GM21515 (cell line): ENCODE measurements at regions not wholly inside any gene's neighbourhood (a gene's known extent, or its start where the extent isn't known, plus 50 kb on each side); places are given as distances from the start of the nearest gene placed in this dataset.
"Not testable (repeated sequence)": the region's sequence is repeated elsewhere in the genome, so short reads cannot be mapped to it uniquely, and the experiment has no call there.

Source experiments
- ATAC-seq: cut with Tn5 transposase; IDR thresholded peaks from one replicate; pipeline ENCODE4 v1.9.1; 2021; ENCODE audit not compliant: unreplicated experiment

DNA sequence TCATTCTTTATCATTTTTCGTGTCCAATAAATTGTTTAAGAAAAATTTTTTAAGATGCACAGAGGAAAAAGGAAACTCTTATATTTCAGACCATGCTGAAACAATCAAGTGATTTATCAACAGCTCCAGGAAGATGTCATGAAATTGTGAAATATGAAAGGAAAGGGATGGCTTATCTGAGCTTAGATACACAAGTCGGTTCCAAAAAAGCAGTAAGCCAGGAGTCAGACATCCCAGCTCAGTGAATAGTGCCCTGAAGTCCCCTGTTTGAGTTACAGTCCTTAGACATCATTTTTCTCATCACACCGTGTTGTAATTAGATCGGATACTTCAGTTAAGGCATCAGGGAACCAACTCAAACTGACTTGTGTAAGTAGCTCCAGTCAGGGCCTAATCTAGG is 91.0 kb upstream of the SSTR4 start:
- no peak for ATAC-seq

DNA sequence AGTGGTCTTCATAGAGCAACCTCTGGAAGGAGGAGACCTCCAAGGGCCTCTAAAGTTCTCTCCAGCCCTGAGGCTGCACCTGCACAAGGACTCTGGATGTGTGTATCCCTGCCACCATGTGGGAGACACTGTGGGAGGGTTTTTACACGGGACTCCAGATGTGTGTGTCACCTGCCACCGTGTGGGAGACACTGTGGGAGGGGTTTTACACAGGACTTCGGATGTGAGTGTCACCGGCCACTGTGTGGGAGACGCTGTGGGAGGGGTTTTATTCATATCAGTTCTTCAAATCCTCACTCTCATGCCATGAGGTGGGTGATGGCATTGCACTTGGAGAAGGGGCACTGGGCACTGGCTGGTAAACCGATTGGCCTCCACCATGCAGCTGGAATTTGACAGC is 90.2 kb upstream of the SSTR4 start:
- no peak for ATAC-seq

DNA sequence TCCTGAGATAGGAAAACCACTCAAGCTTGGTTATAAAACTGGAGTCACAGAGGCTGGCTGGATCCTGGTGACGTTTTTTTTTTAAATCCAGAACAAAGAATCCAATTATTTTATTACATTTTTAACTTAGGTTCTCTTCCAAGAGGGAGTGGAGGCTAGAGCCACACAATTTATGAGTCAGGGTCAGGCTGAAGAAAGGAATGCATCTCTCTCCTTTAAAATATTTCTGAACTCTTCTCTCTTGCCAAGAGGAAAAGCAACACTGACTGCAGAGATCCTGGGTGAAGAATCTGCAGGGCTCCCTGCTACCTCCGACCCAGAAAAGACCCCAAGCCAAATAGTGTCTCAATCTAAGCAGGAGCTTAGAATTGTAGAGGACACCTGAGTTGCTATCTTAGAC is 88.5 kb upstream of the SSTR4 start:
- ATAC-seq = no peak

DNA sequence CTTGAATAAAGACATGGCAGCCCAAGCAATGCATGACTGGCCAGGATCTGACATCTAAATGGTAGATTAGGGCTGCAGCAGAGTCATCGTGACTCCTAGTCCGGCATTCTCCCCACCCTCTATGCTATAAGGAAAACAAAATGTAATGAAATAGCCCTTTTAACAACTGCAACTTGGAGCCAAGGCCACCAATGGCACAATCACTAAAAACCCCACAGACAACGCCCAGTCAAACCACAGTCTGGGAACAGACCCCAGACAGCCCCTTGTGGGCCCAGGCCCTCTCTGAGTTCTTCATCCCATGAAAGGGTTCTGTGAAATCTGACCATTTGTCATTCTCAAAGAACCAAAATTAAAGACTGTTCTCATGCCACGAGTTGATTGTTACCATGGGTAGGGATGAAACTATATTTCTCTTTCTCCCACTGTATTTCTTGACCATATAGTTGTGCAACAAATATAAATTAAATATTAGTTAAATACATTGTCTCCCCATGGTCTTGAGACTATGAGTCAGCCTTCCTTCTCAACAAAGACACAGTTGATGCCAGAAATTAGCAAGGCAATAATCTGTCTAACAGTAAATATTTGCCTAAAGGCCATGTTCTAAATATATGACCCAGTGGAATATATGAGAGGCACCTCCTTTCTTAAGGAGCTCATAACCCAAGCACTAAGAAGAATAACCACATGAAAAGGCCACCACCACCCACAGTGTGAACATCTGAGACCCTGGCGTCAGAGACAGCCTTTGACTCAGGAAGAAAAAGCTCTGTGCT is 85.6 kb upstream of the SSTR4 start:
- no peak for ATAC-seq

DNA sequence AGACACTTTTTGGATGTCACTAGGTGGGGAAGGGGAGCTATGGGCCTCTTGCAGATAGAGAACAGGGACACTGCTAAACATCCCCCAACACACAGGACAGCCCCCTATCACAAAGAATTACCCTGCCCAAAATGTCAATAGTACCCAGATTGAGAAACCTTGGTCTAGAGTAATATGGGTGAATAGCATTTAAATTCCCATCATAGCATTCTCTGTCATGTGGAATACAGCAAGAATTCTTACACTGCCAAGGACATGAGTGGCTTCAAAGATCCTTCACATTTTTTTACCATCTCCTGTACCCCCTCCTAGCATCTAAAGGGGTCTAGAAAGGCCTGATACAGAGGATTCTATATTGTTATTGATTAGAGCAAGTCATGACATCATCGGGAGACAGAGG is 83.1 kb upstream of the SSTR4 start:
- ATAC-seq = no peak

DNA sequence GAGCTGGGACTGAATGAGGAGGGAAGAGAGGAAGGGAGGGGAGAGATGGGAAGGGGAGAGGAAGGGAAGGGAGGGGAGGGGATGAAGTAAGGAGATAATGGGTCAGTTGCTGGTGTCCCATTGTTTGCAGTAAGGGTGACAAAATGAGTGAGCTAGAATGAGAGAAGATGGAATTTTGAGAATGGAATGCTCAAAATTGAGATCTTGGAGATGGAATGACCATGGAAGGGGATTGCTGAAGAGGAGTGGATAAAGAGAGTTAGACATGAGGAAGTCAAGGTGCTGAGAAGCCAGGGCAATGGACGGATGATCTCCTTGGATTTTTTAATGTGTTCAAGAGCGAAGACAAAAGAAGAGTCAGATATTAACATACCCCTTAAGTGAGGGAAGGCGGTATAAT is 80.5 kb upstream of the SSTR4 start:
- ATAC-seq = no peak

DNA sequence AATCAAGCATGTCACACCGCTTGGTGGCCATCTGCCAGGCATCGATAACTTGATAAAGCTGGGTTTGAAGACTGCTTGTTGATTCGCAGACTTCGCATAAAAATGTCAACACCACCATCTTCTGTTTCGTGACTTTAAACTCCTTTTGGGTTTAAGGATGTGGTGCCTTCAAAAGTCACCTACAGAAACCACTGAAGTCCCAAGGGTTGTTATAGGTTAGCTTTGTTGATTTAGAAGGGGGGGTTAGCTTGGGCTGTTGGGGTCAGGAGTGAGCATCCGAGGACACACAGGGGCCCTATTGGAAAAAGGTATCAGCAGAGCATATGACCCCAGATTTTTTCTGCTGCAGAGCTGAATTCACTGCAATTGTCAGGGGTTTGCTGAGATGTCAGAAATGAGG is 76.7 kb upstream of the SSTR4 start:
- no peak for ATAC-seq

DNA sequence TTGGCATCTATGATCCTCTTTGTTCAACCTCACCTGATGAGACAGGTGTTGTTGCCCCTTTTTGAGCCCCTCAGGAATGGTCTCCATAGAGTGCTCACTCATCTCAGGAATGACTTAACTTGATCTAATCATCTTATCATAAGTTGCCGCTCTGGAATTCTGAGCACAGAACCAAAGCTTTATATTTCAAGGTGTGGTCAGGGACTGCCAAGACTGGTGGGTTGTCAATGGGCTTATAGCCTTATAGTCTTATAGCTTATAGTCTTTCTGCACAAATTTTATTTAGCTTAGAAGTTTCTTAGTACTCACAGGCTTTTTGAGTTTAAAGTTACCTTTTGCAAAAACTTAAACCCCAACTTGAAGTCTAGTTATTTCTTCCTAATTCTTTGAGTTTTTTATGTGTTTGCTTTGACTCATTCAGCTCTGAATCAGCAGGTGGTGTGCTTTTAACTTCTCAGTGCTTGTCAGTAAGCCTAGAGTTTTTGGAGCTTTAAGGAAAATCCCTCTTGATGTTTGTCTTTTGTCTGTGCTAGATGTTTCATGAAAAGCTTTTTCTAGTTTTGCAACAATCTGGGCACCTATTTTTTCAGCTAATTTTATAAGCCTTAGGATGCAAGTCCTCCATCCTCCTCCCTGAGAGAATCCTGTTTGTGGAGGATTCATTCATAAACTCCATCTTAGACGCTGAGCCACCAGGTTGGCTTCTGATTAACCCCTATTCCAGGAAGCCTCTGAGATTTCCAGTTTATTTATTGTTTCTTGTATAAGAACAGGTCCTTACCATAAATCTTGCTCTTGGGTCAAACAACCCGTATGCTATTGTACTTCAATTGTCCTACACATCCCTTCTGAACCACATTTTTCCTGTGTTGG is 72.3 kb upstream of the SSTR4 start:
- no peak for ATAC-seq

DNA sequence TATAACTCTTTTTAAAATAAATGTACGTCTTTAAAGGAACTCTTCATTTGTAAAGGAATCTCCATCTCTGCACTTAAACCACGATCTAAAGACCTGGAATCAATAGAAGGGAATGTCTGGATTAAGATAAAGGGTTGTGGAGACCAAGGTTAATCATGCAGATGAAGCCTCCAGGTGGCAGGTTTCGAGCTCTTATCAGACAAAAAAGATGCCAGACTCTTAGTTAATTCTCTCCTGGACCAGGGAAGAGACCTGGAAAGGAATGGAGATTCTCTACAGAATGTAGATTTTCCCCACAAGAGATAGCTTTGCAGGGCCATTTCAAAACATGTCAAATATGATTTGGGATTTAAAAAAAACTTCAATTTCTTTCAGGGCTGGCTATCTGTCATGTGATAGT is 71.5 kb upstream of the SSTR4 start:
- no peak for ATAC-seq

DNA sequence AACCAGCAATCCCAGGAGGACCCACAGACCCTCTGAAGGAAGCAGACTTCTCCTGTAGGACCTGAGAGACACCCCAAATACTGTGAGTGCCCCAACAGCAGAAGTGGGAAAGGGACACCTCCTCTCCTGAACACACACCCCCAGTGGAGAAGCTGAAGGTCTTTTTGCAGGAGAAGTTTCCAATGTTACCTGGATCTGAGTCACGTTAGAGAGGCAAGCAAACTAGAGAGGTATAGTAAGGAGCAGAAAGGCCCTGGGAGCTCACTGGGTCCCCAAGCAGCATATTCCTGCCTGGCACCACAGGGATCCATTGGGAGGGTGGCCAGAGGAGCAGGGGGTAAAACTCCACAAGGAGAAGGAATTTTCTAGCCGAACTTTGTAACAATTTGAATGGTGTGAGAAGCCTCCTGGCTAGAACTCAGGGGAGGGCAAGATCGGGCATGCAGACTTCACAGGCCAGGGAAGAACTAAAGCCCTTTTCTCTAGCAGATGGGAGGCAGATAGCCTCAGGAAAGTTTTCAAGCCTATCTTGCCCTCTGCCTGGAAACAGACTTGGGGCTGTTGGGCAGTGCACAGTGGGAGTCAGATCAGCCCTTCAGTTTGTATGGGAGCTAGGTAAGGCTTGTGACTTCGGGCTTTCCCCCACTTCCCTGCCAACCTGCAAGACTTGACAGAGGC is 68.2 kb upstream of the SSTR4 start:
- ATAC-seq = no peak

DNA sequence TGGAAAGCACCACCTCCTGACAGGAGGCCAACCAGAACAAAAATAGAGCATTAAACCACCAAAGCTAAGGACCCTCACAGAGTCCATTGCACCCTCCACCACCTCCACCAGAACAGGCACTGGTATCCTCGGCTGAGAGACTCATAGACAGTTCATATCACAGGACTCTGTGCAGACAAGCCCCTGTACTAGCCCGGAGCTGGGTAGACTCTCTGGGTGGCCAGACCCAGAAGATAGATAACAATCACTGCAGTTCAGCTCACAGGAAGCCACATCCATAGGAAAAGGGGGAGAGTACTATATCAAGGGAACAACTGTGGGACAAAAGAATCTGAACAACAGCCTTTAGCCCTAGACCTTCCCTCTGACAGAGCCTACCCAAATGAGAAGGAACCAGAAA is 67.4 kb upstream of the SSTR4 start:
- not testable (repeated sequence) for ATAC-seq

DNA sequence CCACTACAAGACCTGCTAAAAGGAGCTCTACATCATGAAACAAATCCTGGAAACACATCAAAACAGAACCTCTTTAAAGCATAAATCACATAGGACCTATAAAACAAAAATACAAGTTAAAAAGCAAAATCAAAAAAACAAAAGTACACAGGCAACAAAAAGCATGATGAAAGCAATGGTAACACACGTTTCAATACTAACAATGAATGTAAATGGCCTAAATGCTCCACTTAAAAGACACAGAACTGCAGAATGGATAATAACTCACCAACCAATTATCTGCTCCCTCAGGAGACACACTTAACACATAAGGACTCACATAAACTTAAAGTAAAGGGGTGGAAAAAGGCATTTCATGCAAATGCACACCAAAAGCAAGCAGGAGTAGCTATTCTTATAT is 66.1 kb upstream of the SSTR4 start:
- ATAC-seq = not testable (repeated sequence)

DNA sequence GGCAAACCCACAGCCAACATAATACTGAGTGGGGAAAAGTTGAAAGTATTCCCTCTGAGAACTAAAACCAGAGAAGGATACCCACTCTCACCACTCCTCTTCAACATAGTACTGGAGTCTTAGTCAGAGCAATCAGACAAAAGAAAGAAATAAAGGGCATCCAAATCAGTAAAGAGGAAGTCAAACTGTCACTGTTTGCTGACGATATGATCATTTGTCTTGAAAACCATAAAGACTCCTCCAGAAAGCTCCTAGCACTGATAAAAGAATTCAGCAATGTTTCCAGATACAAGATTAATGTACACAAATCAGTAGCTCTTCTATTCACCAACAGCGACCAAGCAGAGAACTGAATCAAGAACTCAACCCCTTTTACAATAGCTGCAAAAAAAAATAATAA is 64.0 kb upstream of the SSTR4 start:
- not testable (repeated sequence) for ATAC-seq

DNA sequence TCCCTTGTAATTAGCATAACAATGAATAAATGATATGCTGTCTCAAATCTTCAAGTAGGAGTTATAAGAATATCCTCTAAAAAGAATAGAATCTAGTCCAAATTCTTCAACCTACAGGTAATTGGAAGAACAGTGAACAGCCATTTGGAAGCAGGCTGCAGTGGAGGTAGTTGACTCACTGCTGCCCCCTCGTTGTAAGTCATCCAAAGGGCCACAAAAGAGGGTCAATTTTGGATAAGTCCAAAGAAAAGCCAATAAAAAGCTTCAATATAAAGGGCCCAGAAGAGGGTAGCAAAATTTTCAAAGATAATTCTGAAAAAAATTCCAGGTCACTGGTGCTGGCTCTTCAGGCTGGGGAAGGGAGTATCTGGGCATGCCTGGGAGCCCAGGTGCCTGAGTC is 60.8 kb upstream of the SSTR4 start:
- ATAC-seq = no peak

DNA sequence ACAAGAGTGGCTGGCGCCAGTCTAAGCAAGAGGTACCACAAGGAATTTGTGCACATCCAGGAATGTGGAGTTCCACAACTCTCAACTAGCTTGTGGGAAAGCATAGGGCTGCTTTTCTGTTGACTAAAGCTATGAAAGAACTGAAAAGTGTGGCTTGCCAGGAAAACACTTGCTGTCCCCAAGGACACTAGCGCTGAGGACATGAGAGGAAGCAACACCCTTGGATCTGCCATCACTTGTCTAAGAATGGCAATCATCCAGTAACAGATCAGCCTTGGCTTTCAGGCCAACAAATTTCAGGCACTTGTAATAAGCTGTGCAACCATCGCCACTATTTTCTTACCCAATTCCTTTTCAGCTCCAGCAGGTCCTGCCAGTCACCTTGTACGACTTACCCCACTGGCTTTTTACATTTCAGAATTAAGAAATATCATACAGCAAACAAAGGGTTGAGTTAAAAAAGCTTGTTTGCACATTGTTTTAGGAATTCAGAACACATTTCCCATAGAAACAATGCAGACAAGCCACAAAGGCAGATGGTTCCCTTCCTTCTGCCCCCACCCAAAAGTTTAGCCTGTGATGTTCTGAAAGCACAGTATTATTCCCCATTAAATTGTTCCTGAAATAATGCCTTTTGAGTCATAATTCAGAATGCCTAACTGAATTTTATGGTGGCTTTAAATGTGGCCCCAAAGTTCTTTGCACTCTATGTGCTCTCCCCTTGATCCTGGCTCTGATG is 57.9 kb upstream of the SSTR4 start:
- no peak for ATAC-seq

DNA sequence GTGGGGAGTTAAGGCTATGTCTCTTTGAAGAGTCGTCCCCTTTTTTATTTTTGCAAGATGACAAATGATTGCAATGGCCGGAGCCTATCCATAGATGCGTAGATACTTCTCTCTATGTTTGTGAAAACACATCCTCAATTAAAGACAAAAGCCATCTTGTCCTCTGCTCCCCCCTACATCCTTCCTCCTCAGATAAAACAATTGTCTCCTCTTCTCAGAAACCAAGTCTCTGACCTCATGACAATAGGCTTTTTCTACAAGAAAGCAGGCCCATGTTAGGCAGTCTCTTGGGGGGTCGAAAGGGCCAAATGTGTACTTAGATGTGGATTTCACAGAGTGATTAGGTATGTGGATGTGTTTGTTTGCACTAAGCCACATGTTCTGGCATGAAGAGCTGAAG is 51.1 kb upstream of the SSTR4 start:
- ATAC-seq = no peak

DNA sequence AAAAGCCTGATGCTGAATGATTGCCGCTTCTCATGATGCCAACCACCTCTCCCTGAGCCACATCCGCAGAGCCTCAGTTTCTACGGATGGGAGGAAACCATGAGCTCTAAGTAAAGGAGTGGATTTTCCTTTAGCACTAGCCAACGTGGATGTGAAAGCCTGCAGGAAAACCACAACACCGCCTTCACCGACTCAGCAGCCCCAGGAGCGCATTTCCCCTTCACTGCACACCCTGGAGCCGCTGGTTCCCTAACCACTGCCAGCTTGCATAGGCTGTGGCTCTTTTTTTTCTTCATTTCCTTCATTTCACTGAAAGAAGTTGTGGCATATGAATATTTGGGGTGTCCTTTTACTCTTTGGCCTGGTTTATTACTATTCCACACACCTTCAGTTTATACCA is 50.5 kb upstream of the SSTR4 start:
- ATAC-seq = no peak

DNA sequence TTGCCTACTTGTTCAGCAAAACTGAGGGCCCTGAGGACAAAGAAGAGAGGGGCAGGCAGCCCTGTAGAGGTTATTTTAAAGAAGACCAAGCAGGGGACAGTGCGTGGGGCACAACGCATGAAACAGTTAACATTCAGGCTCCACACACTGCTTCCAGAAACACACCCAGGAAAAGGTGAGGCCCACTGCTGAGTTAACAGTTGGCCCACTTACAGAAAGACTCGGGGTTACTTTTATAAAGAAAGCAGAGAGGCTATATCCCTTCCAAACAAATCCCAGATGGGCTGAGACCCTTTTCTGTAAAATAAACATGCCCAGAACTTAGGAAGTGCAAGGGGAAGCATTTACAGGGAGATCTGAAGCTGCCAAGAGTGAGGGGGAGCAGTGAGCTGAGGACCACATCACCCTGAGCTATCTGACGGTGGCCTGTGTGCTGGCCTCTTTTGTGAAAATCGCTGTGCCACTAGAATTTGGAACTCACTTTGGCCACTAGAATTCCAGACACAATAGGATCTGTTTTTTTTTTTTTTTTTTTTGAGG is 49.8 kb upstream of the SSTR4 start:
- ATAC-seq = no peak
